IMR-90 (cell line): ENCODE measurements at regions not wholly inside any gene's neighbourhood (a gene's known extent, or its start where the extent isn't known, plus 50 kb on each side); places are given as distances from the start of the nearest gene placed in this dataset.
A peak's percentile ranks its signal among the peaks of the same experiment; 100 is the strongest.

Experiments
- ATAC-seq: fragments of 200-7000 bp; cut with Tn5 transposase; 2 replicates; pipeline ENCODE4 v1.9.1; 2020; ENCODE audit warnings: low read depth, mild to moderate bottlenecking, moderate library complexity
- BruUV-seq: library from RNA; stranded (reverse); fragments of 400-500 nt; replicated peaks from 2 replicates; lab custom pipeline; 2021; lab: Mats Ljungman, UMichigan
- CTCF ChIA-PET: fragments of 300-600 bp; formaldehyde crosslinking; extraction: SDS; loops from one replicate; lab custom pipeline; 2021; ENCODE audit warnings: antibody characterized with exemption; lab: Yijun Ruan, JAX
- POLR2A ChIA-PET: fragments of 300-600 bp; sonication (Branson Sonifier 250); formaldehyde crosslinking; loops from one replicate; lab custom pipeline; 2022; ENCODE audit warnings: antibody characterized with exemption; ENCODE audit not compliant: unreplicated experiment; lab: Charles Lee
- DNase-seq: peaks from one replicate; pipeline ENCODE4 v3.0.0; 2013
- H2AFZ ChIP-seq: replicated peaks from 2 replicates; pipeline ENCODE3; 2013; ENCODE audit warnings: low read length, mild to moderate bottlenecking; ENCODE audit not compliant: poor library complexity
- H2AK5ac ChIP-seq: 2 replicates; pipeline ENCODE4 v1.6.1; 2013; ENCODE audit warnings: low read depth, low read length, inconsistent platforms
- H2AK9ac ChIP-seq: replicated peaks from 2 replicates; pipeline ENCODE3; 2013; ENCODE audit warnings: mild to moderate bottlenecking, low read depth, low read length, moderate library complexity; ENCODE audit not compliant: poor library complexity
- H2BK120ac ChIP-seq: 2 replicates; pipeline ENCODE4 v1.6.1; 2013; ENCODE audit warnings: low read depth, low read length, inconsistent platforms
- H2BK15ac ChIP-seq: 3 replicates; pipeline ENCODE4 v1.6.1; 2013; ENCODE audit warnings: low read depth, low read length, inconsistent platforms
- H2BK20ac ChIP-seq: 2 replicates; pipeline ENCODE4 v1.6.1; 2013; ENCODE audit warnings: low read depth, mild to moderate bottlenecking, inconsistent platforms, low read length, moderate library complexity
- H2BK5ac ChIP-seq: 2 replicates; pipeline ENCODE4 v1.6.1; 2013; ENCODE audit warnings: mild to moderate bottlenecking, low read depth, low read length, inconsistent platforms; ENCODE audit not compliant: poor library complexity, severe bottlenecking
- H3K14ac ChIP-seq: replicated peaks from 2 replicates; pipeline ENCODE4 v1.6.1; 2013; ENCODE audit warnings: low read depth, low read length, inconsistent platforms
- H3K18ac ChIP-seq: 2 replicates; pipeline ENCODE4 v1.6.1; 2013; ENCODE audit warnings: low read depth, low read length, control low read depth
- H3K23ac ChIP-seq: 2 replicates; pipeline ENCODE4 v1.6.1; 2013; ENCODE audit warnings: low read depth, low read length, inconsistent platforms
- H3K27ac ChIP-seq: 2 replicates; pipeline ENCODE4 v1.5.1; 2013; ENCODE audit warnings: mild to moderate bottlenecking, control low read depth, low read length; ENCODE audit not compliant: insufficient read depth
- H3K27me3 ChIP-seq: 2 replicates; pipeline ENCODE4 v1.6.1; 2013; ENCODE audit warnings: low read length; ENCODE audit not compliant: control insufficient read depth, insufficient read depth
- H3K36me3 ChIP-seq: 2 replicates; pipeline ENCODE4 v1.6.1; 2013; ENCODE audit warnings: low read length, mixed read lengths; ENCODE audit not compliant: control insufficient read depth, insufficient read depth
- H3K4ac ChIP-seq: 2 replicates; pipeline ENCODE4 v1.6.1; 2013; ENCODE audit warnings: low read depth, low read length, inconsistent platforms
- H3K4me1 ChIP-seq: 2 replicates; pipeline ENCODE4 v1.6.1; 2013; ENCODE audit warnings: low read length, mixed read lengths; ENCODE audit not compliant: control insufficient read depth, insufficient read depth
- H3K4me2 ChIP-seq: 2 replicates; pipeline ENCODE4 v1.6.1; 2013; ENCODE audit warnings: low read depth, mild to moderate bottlenecking, control low read depth, low read length, moderate library complexity
- H3K4me3 ChIP-seq: 2 replicates; pipeline ENCODE4 v1.5.1; 2013; ENCODE audit warnings: low read depth, mild to moderate bottlenecking, control low read depth, low read length, moderate library complexity; ENCODE audit not compliant: insufficient read depth
- H3K56ac ChIP-seq: 2 replicates; pipeline ENCODE4 v1.6.1; 2013; ENCODE audit warnings: low read length, inconsistent platforms; ENCODE audit not compliant: insufficient read depth; ENCODE audit errors: extremely low read depth
- H3K79me1 ChIP-seq, 2 experiments: 2 replicates each; pipeline ENCODE4 v1.6.1; 2013; ENCODE audit warnings: low read length in 2 of 2, inconsistent platforms in 1 of 2, low read depth in 1 of 2
- H3K9ac ChIP-seq: 2 replicates; pipeline ENCODE4 v1.6.1; 2013; ENCODE audit warnings: low read depth, low read length, control low read depth
- H3K9me1 ChIP-seq: 2 replicates; pipeline ENCODE4 v1.6.1; 2013; ENCODE audit warnings: low read length, inconsistent platforms; ENCODE audit not compliant: insufficient read depth
- H3K9me3 ChIP-seq: 2 replicates; pipeline ENCODE4 v1.6.1; 2013; ENCODE audit warnings: low read length; ENCODE audit not compliant: control insufficient read depth, insufficient read depth
- H4K20me1 ChIP-seq: 2 replicates; pipeline ENCODE4 v1.6.1; 2013; ENCODE audit warnings: low read length, inconsistent platforms; ENCODE audit not compliant: insufficient read depth
- H4K5ac ChIP-seq: 2 replicates; pipeline ENCODE4 v1.6.1; 2013; ENCODE audit warnings: mild to moderate bottlenecking, low read depth, low read length, control low read depth
- H4K8ac ChIP-seq, 2 experiments: 2 replicates each; pipeline ENCODE4 v1.6.1; 2013; ENCODE audit warnings: low read depth in 2 of 2, low read length in 2 of 2, control low read depth in 1 of 2, inconsistent platforms in 1 of 2
- H4K91ac ChIP-seq: 2 replicates; pipeline ENCODE4 v1.6.1; 2013; ENCODE audit warnings: low read depth, low read length, inconsistent platforms; ENCODE audit not compliant: insufficient read depth
- RAD21 ChIP-seq: IDR thresholded peaks from 2 replicates; pipeline ENCODE4 v1.6.1; 2012; ENCODE audit warnings: low read length, improper control_type of control experiment
- SMC3 ChIP-seq: fragments of 150-350 bp; IDR thresholded peaks from 2 replicates; pipeline ENCODE4 v1.6.1; 2016; ENCODE audit warnings: low read depth, mild to moderate bottlenecking, antibody characterized with exemption, low read length, moderate library complexity
- USF2 ChIP-seq: fragments of 150-350 bp; IDR thresholded peaks from 2 replicates; pipeline ENCODE4 v1.6.1; 2017; ENCODE audit warnings: mild to moderate bottlenecking, antibody characterized with exemption, low read length, low read depth
- WGBS, 2 experiments: methylation state at CpG; one replicate each; pipeline versions ENCODE4 v1.1.5 to v1.1.7; 2013; ENCODE audit warnings: missing lambda C conversion rate in 2 of 2; ENCODE audit not compliant: insufficient read length in 1 of 2; ENCODE audit errors: extremely low coverage in 2 of 2; 5-methylcytosine and 5-hydroxymethylcytosine counted together
- dilution Hi-C: fragments of 300-500 bp; cut with HindIII; formaldehyde crosslinking; loops from one replicate; pipeline ENCODE4 v1.14.3; 2018; ENCODE audit warnings: low sequenced_read_pairs; ENCODE audit not compliant: unreplicated experiment
- in situ Hi-C: fragments of 300-500 bp; cut with MboI; formaldehyde crosslinking; loops from 3 replicates; pipeline ENCODE4 v1.14.3; 2019; ENCODE audit warnings: low sequenced_read_pairs, inconsistent platforms, mixed read lengths
- intact Hi-C: fragments of 100-400 bp; cut with micrococcal nuclease; formaldehyde crosslinking; loops from 2 replicates; pipeline ENCODE4 v1.10.0; 2022

GRCh38 chr1:200328379-200328778 is 81.5 kb downstream of the ZNF281 start:
- dilution Hi-C loops (no loop called here), intact Hi-C loops (no loop called here), in situ Hi-C loops (no loop called here)
- Histone ChIP-seq H3K27me3 (no peaks in the 10 kb centered on the region), H3K4me1 (peaks cover 8% of the 10 kb centered on the region), H4K8ac (0 out of 4 replicates have a peak overlapping the region, but pooled peaks of 1 of the 2 experiments have one; percentile 30), H3K79me1 (no peaks in the 10 kb centered on the region), H2BK20ac (no peak overlapping the region), H2AFZ (no peak overlapping the region), H3K36me3 (no peaks in the 10 kb centered on the region), H3K9me3 (no peaks in the 10 kb centered on the region), H4K5ac (peak overlapping the region; percentile 64; the same call in 1 of the 2 replicates), H2AK9ac (no peak overlapping the region), H3K4me3 (no peak overlapping the region), H2BK120ac (peak overlapping the region; percentile 35; the same call in 1 of the 2 replicates), H3K27ac (no peak overlapping the region), H3K14ac (no peak overlapping the region), H4K20me1 (no peaks in the 10 kb centered on the region), H2BK15ac (peak overlapping the region; percentile 45; the same call in 1 of the 3 replicates), H4K91ac (no peak overlapping the region; the same call in 1 of the 2 replicates), H3K9ac (no peak overlapping the region), H3K18ac (peak overlapping the region; percentile 91; the same call in 1 of the 2 replicates), H2BK5ac (peak overlapping the region; percentile 7), H3K4me2 (no peak overlapping the region), H3K23ac (no peak overlapping the region), H3K9me1 (peaks cover 4% of the 10 kb centered on the region; the same call in 1 of the 2 replicates), H3K4ac (peak overlapping the region; percentile 48), H3K56ac (no peak overlapping the region), H2AK5ac (no peak overlapping the region)
- POLR2A ChIA-PET = no interaction called here
- peak; percentile 48 for ATAC-seq
- TF ChIP-seq RAD21 (no peak), SMC3 (no peak), USF2 (no peak)
- CTCF ChIA-PET = no interaction called here
- no peak for DNase-seq
- BruUV-seq = no TSS peak
- WGBS, 2 experiments = no CpG with 5 or more reads among the region's 2 CpGs
